GM19240 (cell line): ENCODE measurements at regions not wholly inside any gene's neighbourhood (a gene's known extent, or its start where the extent isn't known, plus 50 kb on each side); places are given as distances from the start of the nearest gene placed in this dataset.
"Not testable (repeated sequence)": the region's sequence is repeated elsewhere in the genome, so short reads cannot be mapped to it uniquely, and the experiment has no call there.

ENCODE experiments used
- DNase-seq: peaks from one replicate; pipeline ENCODE4 v3.0.0; 2011; ENCODE audit warnings: low spot score; ENCODE audit not compliant: insufficient read length

- DNase-seq: no peak
Observed at GRCh38 chr3:178120367-178120766, 415.9 kb upstream of the KCNMB2 start.

DNA sequence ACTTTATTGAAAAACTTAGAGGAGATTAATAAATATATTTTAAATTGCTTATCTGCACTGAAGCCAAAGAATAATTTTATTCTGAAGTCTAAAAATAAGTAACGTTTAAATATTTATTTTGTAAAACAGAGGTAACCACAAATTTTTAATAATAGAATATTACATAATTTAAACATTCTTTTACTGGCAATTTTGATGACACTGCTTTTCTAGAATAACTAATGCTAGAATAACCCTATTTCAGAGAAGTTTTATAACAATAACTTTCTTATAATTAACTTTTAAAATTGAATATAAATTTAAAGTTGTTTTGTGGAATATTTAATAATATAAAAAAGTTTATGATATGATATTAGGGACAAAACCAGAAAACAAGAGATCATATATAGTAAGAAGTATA lies 409.6 kb upstream of the KCNMB2 start:
- DNase-seq: no peak

DNA sequence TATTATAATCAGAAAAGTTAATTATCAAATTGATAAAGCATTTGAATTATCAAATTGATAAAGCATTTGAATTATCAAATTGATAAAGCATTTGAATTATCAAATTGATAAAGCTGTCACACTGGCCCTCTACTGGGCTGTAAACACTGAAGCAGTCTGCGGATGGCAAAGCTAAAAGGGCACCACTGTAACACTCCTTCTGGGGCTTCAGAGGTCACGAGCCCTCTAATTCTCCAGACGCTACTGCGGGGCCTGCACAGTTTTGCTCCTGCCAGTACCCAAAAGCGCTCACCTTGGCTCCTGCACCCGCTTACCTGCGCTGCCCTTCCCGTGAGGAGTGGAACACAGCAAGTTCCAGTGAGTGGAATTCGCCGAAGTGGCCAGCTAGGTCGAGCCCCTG lies 409.0 kb upstream of the KCNMB2 start:
- DNase-seq: no peak

DNA sequence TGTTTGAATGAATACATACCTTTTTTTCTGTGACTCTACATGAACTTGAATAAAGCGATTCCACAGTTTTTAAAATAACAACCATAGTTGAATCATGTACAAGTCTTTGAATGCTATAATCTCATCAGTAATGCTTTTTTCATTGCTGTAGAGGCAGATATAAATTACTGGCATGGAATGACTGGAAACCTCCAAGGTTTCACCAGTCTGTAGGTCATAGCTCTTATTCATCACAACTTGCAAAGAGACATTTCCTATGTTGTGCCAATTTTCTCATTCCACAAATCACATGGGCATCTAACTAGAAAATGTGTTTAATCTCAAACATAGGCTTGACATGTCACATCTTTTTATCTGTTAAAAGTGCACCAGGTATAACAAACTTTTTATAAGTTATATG lies 407.1 kb upstream of the KCNMB2 start:
- DNase-seq: no peak

- no peak for DNase-seq
Observed at GRCh38 chr3:178131801-178132200, 404.4 kb upstream of the KCNMB2 start.

DNA sequence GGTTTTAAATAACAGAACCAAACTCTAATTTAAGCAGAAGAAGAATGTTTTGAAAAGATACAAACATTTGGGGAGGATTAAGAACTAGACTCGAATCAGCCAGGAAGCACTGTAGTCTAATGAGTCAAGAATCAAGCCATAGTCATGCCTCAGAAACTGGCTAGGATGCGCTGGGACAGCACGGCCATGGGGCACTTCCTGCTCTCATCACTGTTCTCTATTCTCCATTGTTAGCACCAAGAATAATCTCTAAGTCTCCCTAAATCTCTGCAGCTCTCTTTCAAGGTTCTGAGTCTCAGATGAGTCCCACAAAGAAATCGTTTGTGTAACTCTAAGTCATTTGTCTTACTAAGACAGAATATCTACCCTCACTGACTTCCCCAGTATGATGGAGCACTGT lies 399.0 kb upstream of the KCNMB2 start:
- DNase-seq: no peak

GRCh38 chr3:178137831-178138230 lies 398.4 kb upstream of the KCNMB2 start:
- no peak for DNase-seq

DNA sequence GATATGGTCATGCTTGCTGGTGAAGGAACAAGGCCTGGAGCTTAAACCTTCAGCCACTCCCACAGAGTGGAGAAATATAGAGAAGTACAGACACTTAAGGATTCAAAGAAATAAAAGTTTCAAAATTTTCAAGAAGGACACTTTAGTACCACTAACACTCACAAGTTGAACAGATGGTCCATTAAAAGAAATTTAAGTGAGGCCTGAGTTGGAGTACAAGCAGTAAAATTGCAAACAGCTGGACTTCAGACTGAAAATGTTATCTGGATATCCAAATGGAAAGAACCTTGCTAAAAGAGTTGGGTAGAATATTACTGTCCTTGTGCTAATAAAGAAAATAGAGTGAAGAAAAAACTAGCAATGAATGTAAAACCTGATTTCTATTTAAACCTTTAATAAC lies 397.1 kb upstream of the KCNMB2 start:
- no peak for DNase-seq

DNA sequence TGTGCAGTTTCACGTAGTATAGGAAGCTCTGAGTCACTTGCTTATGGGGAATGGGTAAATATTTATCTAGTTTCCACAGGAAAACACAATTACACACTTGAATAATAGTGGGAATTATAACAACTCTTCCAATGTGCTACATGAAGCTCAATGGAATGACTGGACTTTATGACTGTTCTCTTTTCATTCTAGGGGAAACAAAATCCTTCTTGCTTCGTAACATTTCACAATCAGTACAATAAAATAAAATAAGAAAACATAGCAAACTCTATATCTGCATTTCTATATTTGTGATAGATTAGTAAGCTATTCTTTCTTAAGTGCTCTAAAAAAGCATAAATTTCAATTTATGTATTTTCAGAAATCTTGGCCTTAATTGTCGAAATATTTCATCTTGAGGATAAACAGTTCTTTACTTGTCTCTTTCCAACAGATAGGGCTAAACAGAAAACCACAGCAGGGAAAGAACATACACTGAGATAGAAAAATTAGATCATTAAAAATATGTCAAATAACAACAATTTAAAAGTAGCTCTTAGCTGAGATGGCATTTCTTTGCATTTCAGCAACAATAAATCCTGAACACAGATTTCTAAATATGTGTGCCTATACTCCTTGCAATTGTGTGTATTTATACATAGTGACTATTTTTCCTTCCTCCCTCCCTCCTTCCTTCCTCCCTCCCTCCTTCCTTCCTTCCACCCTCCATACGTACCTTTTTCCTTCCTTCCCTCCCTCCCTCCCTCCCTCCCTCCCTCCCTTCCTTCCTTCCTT lies 395.5 kb upstream of the KCNMB2 start:
- no peak for DNase-seq

- not testable (repeated sequence) for DNase-seq
Observed at GRCh38 chr3:178141305-178141684, 394.9 kb upstream of the KCNMB2 start.

DNA sequence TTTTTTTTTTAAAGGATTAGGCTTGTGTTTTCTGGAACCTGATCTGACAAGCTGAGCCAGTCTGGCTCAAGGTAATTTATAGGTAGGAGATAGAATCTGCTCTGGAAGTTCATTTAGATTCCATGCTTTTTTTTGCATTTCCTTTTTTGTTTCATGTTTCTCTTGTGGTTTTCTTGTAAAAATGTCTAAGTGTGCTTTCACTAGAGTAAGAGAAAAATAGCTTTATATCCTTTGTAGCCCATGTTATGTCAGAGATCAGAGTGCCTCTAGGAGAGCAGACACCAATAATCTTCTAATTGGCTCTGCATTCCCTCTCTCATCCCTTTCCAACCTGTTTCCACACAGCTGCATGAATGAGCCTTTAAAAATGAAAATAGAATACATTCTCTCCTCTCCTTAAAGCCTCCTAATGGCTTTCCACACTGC lies 389.8 kb upstream of the KCNMB2 start:
- no peak for DNase-seq

DNA sequence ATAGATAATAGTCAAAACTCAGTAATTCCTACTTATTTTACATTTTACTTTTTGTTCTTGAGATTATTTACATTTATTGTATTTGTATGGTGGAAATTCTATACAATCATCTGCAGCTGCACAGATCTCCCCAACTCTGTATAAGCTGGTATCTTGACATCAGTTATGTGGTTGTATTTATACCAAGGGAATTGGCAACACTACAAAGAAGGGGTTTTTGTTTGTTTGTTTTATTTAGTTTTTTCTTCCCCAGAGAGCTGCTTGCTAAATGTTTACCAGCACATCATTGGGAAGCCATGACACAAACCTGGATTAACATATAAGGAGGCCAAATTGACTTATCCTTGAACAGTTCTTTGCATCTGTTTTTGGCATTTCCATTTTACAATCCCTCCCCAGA lies 389.2 kb upstream of the KCNMB2 start:
- DNase-seq: no peak

- DNase-seq: no peak
Observed at GRCh38 chr3:178152031-178152806, 384.0 kb upstream of the KCNMB2 start.

DNA sequence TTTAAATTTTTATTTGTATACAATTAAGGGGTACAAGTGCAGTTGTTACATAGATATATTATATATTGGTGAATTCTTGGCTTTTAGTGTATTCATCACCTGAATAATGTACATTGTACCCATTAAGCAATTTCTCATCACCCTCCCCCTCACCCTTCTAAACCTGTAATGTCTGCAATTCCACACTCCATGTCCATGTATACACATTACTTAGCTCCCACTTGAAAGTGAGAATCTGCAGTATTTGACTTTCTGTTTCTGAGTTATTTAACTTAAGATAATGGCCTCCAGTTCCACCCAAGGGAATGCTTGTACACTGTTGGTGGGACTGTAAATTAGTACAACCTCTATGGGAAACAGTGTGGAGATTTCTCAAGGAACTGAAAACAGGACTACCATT lies 383.2 kb upstream of the KCNMB2 start:
- no peak for DNase-seq

DNA sequence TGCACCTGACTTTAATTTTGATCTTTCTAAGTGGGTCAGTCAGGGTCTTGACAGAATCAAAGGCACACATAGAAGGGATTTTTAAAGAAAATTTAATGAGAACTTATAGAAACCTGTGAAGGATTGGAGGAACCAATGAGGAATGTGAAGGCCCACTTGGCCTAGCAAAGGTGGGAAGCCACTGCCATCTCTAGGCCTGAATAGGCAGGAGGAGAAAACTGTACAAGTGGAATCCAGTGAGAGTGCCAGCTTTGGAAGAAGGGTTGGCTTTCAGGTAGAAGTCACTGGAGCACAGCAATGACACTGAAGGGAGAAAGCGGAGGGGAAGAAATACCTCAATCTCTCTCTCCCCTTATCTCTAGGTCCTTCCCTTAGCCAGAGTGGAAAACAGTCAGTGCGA lies 380.7 kb upstream of the KCNMB2 start:
- peak; percentile 0 for DNase-seq

DNA sequence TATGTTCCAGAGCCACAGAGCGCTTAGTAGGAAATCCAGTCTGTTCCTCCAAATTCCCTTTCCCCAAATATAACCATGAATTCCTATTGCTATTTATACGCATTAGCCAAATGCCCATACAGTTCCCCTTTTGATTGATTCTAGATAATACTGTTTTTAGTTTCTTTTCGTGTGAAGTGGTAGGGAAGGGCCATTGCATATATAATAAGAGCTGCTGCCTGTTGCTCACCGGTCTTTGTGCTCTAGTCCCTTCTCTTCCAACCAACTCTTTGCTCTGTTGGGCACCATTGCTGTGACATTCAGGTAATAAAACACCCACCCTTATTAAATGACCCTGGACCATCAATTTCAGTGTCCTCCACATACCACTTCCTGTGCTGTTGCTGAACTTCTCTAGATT lies 379.9 kb upstream of the KCNMB2 start:
- no peak for DNase-seq

GRCh38 chr3:178159691-178160220 lies 376.5 kb upstream of the KCNMB2 start:
- DNase-seq: no peak

- DNase-seq: no peak
Observed at GRCh38 chr3:178169421-178169820, 366.8 kb upstream of the KCNMB2 start.

DNA sequence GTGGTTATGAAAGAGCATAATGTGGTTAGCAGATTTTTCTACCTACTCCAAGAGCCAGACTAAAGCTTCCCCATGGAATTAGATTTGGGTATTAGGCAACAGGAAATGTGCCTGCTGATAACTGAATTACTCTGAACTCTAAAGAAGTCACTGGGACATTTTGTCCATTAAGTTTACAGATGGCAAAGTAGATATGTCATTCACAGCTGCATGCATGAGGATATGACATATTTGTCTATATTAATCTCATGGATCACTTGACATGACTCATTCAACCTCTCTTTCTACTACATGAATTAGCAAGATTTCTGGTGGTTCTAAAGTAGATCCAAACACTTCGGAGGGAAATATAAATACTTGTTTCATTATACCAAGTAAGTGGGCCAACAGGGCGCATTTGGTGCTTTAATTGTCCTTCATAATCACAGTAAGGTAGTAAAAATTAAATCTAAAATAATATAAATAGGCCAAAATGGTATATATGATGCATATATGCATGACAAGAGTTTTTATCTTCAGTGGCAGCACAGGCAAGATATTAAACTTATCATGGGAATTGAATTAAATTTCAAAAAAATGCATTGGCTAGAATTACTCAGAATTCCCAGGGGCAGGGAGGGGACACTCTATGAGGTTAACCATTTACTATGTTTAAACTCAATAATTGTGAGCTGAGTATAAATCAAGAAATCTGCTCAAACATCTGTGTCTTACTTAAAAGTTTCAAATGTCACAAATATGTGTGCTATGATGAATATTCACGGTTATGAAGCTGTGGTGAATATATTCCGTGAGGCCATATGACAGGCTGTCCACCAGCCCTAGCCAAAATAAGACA lies 365.3 kb upstream of the KCNMB2 start:
- DNase-seq: no peak

DNA sequence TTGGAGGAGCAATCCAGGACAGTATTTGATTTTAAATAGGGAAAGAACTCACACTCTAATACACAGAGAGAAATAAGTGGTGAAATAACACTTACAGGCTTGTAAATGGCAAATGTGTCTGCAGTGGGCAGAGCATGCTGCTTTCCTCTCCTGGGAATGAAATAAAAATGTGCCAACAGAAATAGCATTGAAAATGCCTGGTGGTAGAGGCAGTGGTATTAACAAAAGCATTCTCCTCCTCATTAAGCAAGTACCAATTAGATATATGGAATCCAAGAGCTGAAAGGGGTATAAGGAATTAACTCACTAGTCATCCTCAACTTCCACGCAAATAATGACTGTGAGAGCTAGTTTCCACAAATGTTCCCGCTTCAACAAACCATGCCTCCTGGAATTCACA lies 364.1 kb upstream of the KCNMB2 start:
- DNase-seq: no peak

DNA sequence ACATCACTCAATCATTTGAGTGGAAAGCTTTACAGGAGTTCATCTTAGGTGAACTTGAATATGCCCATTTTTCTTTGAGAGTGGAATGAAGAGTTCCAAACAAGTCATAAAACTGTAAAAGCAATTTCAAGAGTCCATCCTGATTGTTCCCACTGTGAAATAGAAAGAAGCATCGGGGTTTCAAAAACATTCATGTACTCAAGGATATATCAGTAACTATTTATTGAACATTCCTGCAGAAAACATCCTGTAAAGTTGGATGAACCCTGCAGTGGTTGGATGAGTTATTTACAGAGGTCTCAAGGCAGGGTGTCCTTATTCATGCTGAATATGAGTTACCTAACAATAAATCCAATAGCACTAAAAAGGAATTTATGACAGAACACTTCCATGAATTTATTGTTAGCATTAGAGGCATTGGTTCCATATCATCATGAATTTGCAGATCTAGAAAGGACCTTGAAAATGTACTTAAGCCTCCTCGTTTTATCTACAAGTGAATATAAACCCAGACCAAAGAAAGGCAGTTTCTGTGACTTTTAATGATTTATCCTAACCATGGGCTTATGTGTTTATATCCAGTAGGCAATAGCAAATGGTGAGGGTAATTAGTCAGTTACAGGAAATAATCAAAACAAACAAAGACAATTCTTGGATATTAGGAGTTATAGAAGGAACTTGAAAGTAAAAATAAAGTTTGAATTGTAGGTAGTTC lies 361.9 kb upstream of the KCNMB2 start:
- DNase-seq: no peak
